AG09319 (cell line): ENCODE measurements at regions not wholly inside any gene's neighbourhood (a gene's known extent, or its start where the extent isn't known, plus 50 kb on each side); places are given as distances from the start of the nearest gene placed in this dataset.

ENCODE experiments used
- DNase-seq: peaks from one replicate; pipeline ENCODE4 v3.0.0-alpha.2; 2010; ENCODE audit warnings: low read depth; ENCODE audit errors: extremely low read depth
- TF ChIP-seq, protein P1 (sequence below): IDR thresholded peaks from 2 replicates; pipeline ENCODE4 v1.5.1; 2011; ENCODE audit warnings: low read depth, mild to moderate bottlenecking, inconsistent platforms, low read length, moderate library complexity

- TF ChIP-seq, protein P1, sequence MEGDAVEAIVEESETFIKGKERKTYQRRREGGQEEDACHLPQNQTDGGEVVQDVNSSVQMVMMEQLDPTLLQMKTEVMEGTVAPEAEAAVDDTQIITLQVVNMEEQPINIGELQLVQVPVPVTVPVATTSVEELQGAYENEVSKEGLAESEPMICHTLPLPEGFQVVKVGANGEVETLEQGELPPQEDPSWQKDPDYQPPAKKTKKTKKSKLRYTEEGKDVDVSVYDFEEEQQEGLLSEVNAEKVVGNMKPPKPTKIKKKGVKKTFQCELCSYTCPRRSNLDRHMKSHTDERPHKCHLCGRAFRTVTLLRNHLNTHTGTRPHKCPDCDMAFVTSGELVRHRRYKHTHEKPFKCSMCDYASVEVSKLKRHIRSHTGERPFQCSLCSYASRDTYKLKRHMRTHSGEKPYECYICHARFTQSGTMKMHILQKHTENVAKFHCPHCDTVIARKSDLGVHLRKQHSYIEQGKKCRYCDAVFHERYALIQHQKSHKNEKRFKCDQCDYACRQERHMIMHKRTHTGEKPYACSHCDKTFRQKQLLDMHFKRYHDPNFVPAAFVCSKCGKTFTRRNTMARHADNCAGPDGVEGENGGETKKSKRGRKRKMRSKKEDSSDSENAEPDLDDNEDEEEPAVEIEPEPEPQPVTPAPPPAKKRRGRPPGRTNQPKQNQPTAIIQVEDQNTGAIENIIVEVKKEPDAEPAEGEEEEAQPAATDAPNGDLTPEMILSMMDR = no peak
- no peak for DNase-seq
These were observed 148.2 kb upstream of the RAI14 start for GRCh38 chr5:34507933-34508332.

DNA sequence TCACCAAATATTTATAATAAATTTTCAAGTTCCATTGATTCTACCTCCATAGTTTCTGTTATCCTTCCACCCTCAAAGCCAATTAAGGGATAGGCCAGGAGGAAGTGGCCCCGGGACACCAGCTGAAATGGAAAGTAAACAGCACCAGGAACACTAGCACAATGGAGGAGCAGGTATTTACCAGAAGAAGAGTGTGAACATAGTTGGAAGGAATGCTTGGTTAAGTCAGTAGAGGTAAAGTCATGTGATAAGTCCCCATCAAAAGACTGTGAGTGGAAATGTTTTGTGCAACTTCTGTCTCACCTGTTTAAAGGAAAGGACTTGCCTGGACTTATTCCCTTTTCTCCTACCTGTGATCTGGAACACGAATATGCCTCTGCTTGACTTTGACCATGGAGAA is 146.7 kb upstream of the RAI14 start:
- no peak for DNase-seq
- TF ChIP-seq, protein P1 = no peak

GRCh38 chr5:34510002-34510401 is 146.1 kb upstream of the RAI14 start:
- DNase-seq = no peak
- TF ChIP-seq, protein P1 = no peak

DNA sequence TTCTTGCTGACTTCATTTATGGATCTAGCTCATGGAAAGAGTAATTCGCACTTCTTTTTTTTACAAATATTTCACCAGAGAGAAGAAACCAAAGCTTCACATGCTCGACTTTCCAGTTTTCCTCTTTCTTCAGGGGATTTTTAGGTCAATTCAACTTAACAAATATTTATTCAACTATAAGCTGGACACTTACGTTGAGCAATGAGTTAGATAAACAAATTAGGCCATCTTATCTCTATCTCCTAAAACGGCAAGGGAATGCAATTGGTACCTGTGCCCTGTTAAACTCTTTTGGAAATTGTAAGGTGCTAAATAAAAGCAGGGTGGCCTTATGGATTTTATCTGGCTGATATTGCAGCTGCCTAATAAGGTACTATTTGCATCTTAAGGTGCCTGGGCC is 145.1 kb upstream of the RAI14 start:
- TF ChIP-seq, protein P1 = no peak
- no peak for DNase-seq

DNA sequence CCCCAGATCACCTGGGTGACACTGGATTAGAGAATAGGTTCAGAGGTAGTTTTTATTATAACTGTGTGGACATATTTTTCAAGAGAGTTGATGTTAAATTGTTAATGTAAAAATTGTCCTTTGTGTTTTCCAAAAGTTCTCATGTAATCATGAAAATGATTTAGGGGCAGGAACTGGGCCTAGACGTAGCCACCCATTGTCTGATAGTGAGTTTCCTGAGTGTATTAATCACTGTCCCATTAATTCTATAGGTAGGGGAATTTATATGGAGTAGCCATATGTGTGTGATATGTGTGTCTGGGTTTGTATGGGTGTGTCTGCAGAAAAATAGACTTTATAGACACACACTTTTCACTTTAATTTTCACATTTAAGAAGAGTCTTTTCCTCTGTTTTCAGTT is 144.6 kb upstream of the RAI14 start:
- TF ChIP-seq, protein P1 = no peak
- no peak for DNase-seq

DNA sequence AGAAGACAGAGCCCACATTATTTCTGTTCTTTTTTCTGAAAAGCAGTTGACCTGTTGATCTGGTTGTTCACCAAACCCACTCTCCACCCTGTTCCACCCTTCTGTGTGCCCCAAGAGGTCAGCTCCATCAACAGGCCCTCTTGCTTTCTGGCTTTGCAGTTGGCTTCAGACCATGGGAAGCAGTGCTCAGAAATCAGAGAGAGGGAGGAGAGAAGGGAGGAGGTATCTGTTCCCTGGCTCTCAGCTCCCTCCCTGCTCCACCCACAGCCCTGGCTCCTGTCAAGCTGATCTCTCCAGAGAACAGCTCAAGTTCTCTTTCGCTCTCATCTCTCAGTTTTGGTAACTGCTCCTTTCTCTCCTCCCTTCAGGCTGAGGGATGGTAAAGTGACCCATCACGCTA is 144.2 kb upstream of the RAI14 start:
- no peak for DNase-seq
- TF ChIP-seq, protein P1 = no peak

- no peak for DNase-seq
- TF ChIP-seq, protein P1 = no peak
These were observed 140.0 kb upstream of the RAI14 start for GRCh38 chr5:34516166-34516565.
